ENCODE measurements at regions not wholly inside any gene's neighbourhood (a gene's known extent, or its start where the extent isn't known, plus 50 kb on each side); places are given as distances from the start of the nearest gene placed in this dataset.

DNA sequence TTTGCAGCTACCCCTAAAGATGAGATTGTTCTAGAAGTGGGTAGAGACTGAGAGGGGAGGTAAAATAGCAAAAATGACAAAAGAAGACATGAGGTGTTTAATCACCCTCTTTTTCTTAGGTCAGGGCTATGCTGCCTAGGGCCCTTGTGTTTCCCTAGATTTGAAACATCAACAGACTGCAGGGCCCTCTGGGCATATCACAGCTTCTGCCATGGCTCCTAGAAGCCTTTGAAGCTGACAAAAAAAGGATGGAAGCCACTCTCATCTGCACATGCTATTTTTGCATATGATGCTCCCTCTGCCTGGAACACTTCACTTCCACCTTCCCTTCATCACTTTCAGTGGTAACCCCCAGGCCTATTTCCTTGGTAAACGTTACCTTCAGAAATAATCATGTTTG lies 68.1 kb downstream of the BTG1 start:
- H3K4me1 ChIP-seq (ENCODE audit: insufficient read depth), result peaks cover 10% of the 10 kb centered on the region
- H3K79me2 ChIP-seq, result no peaks in the 10 kb centered on the region
- no peaks in the 10 kb centered on the region for H3K9me3 ChIP-seq (ENCODE audit: low read depth)
- no peak overlapping the region for H3K4me2 ChIP-seq
- WGBS (ENCODE audit: low lambda C conversion rate, missing lambda C conversion rate), result 55% methylated on average over 1 of the region's 1 CpG
- no peaks in the 10 kb centered on the region for H4K20me1 ChIP-seq (ENCODE audit: insufficient read depth, poor library complexity, severe bottlenecking)
- no peaks in the 10 kb centered on the region for H3K36me3 ChIP-seq (replicated peaks; ENCODE audit: insufficient read depth, low read depth)
- no peak overlapping the region for H2AFZ ChIP-seq
- H3K4me3 ChIP-seq, result no peak overlapping the region
- TF ChIP-seq CTCF (IDR thresholded peaks at IDR 0.05; ENCODE audit: poor library complexity) (no peak), EZH2phosphoT487 (IDR thresholded peaks at IDR 0.05; ENCODE audit: low read depth, severe bottlenecking, unreplicated experiment) (no peak), EZH2 (IDR thresholded peaks at IDR 0.05; ENCODE audit: borderline replicate concordance) (no peak)
- H3K9me2 ChIP-seq (replicated peaks; ENCODE audit: insufficient read depth), result no peaks in the 10 kb centered on the region
- no peaks in the 10 kb centered on the region for H3K27me3 ChIP-seq
- H3K27ac ChIP-seq, result peak overlapping the region; percentile 41
- no peak for DNase-seq (ENCODE audit: low spot score)

- Histone ChIP-seq H3K9me2 (replicated peaks; ENCODE audit: insufficient read depth) (no peaks in the 10 kb centered on the region), H3K9me3 (ENCODE audit: low read depth) (no peaks in the 10 kb centered on the region), H4K20me1 (ENCODE audit: insufficient read depth, poor library complexity, severe bottlenecking) (no peaks in the 10 kb centered on the region), H3K4me2 (no peak overlapping the region), H3K4me1 (ENCODE audit: insufficient read depth) (peaks cover 14% of the 10 kb centered on the region), H3K79me2 (no peaks in the 10 kb centered on the region), H3K27ac (no peak overlapping the region), H3K36me3 (replicated peaks; ENCODE audit: insufficient read depth, low read depth) (no peaks in the 10 kb centered on the region), H2AFZ (no peak overlapping the region), H3K27me3 (no peaks in the 10 kb centered on the region), H3K4me3 (no peak overlapping the region)
- no peak for DNase-seq (ENCODE audit: low spot score)
- no peak for TF ChIP-seq EZH2 (IDR thresholded peaks at IDR 0.05; ENCODE audit: borderline replicate concordance)
These were observed 69.5 kb downstream of the BTG1 start for GRCh38 chr12:92076101-92076500.

- H3K4me3 ChIP-seq, result no peak overlapping the region
- no peaks in the 10 kb centered on the region for H4K20me1 ChIP-seq (ENCODE audit: insufficient read depth, poor library complexity, severe bottlenecking)
- DNase-seq (ENCODE audit: low spot score), result no peak
- no peak overlapping the region for H2AFZ ChIP-seq
- no peaks in the 10 kb centered on the region for H3K9me2 ChIP-seq (replicated peaks; ENCODE audit: insufficient read depth)
- H3K27me3 ChIP-seq, result no peaks in the 10 kb centered on the region
- 62% methylated on average over 2 of the region's 2 CpGs for WGBS (ENCODE audit: low lambda C conversion rate, missing lambda C conversion rate)
- H3K36me3 ChIP-seq (replicated peaks; ENCODE audit: insufficient read depth, low read depth), result no peaks in the 10 kb centered on the region
- H3K4me1 ChIP-seq (ENCODE audit: insufficient read depth), result peaks cover 14% of the 10 kb centered on the region
- H3K9me3 ChIP-seq (ENCODE audit: low read depth), result no peaks in the 10 kb centered on the region
- H3K4me2 ChIP-seq, result no peak overlapping the region
- no peaks in the 10 kb centered on the region for H3K79me2 ChIP-seq
- H3K27ac ChIP-seq, result peak overlapping the region; percentile 26
- TF ChIP-seq CTCF (IDR thresholded peaks at IDR 0.05; ENCODE audit: poor library complexity) (no peak), EZH2 (IDR thresholded peaks at IDR 0.05; ENCODE audit: borderline replicate concordance) (no peak), EZH2phosphoT487 (IDR thresholded peaks at IDR 0.05; ENCODE audit: low read depth, severe bottlenecking, unreplicated experiment) (no peak)
These were observed 70.2 kb downstream of the BTG1 start for GRCh38 chr12:92075425-92075914.

DNA sequence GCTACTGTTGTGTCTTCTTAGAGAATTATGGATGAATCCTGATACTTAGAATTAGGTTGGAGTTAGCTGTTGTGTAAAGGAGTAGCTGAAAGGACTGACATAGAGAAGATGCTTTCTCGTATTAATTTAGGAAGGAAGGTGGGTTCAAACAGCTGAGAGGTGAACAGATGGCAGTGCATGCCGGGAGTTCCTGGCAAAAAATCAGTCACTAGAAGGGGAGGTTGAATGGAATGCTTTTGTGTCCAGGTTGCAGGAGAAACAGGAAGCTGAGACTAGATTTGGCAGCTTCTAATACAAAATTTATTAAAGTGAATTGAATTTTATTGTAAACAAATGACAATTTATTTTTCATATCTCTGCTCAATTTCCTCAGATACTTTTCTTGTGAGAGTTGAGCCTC lies 70.8 kb downstream of the BTG1 start:
- Histone ChIP-seq H3K9me3 (ENCODE audit: low read depth) (no peaks in the 10 kb centered on the region), H2AFZ (no peak overlapping the region), H3K27me3 (no peaks in the 10 kb centered on the region), H3K27ac (peak overlapping the region; percentile 26), H3K4me2 (no peak overlapping the region), H3K9me2 (replicated peaks; ENCODE audit: insufficient read depth) (no peaks in the 10 kb centered on the region), H3K4me1 (ENCODE audit: insufficient read depth) (peaks cover 12% of the 10 kb centered on the region), H4K20me1 (ENCODE audit: insufficient read depth, poor library complexity, severe bottlenecking) (no peaks in the 10 kb centered on the region), H3K79me2 (no peaks in the 10 kb centered on the region), H3K36me3 (replicated peaks; ENCODE audit: insufficient read depth, low read depth) (no peaks in the 10 kb centered on the region), H3K4me3 (no peak overlapping the region)
- no peak for TF ChIP-seq EZH2 (IDR thresholded peaks at IDR 0.05; ENCODE audit: borderline replicate concordance)
- no peak for TF ChIP-seq CTCF (IDR thresholded peaks at IDR 0.05; ENCODE audit: poor library complexity)
- no peak for TF ChIP-seq EZH2phosphoT487 (IDR thresholded peaks at IDR 0.05; ENCODE audit: low read depth, severe bottlenecking, unreplicated experiment)
- no peak for DNase-seq (ENCODE audit: low spot score)
- WGBS (ENCODE audit: low lambda C conversion rate, missing lambda C conversion rate), result 84% methylated on average over 2 of the region's 2 CpGs

All from hepatocyte (in vitro differentiated cells).